COLO668 (cell line): ENCODE measurements at regions not wholly inside any gene's neighbourhood (a gene's known extent, or its start where the extent isn't known, plus 50 kb on each side); places are given as distances from the start of the nearest gene placed in this dataset.

Experiments used
- DNase-seq: peaks from one replicate; lab custom pipeline; 2025; ENCODE audit not compliant: unreplicated experiment; lab: John Stamatoyannopoulos, UW

GRCh38 chr3:159210336-159210735 lies 408.5 kb downstream of the MFSD1 start:
- DNase-seq = no peak

DNA sequence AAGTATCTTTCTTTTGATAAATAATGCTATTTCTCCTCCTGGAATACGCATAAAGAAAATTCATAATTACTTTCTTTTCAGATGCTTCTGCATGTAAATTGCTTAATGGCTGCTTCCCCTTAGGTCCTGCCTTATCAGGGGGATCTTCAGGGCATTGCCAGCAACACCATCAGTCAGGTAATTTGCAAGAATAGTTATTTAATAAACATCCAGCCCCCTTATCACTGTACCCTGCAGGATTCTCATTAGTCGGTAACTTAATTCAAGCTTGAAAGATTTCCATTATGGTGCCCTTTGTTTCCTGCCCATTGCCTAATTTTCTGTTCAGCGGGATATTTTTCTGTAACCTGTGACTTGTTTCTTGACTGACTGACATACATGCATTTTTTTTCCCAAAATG lies 414.5 kb downstream of the MFSD1 start:
- no peak for DNase-seq

DNA sequence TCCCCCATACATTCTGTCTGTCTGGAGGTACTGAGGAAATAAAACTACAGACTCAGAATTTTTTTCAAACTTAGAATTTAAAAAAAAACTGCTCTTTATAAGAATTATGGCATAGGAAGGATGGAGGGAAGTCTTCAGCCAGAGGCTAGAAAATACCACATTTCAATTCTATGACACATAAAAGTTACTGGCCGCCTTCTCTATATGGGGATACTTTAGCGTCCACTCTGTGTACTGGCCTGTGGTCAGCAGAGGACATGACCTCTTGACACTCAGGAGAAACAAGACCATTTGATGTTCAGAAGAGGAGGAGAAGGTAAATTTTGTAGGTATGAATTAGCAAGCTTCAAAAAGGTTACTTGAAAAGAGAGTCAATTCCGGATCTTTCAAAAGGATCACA lies 417.4 kb downstream of the MFSD1 start:
- no peak for DNase-seq

- no peak for DNase-seq
These were observed 419.5 kb downstream of the MFSD1 start for GRCh38 chr3:159221335-159221734.

DNA sequence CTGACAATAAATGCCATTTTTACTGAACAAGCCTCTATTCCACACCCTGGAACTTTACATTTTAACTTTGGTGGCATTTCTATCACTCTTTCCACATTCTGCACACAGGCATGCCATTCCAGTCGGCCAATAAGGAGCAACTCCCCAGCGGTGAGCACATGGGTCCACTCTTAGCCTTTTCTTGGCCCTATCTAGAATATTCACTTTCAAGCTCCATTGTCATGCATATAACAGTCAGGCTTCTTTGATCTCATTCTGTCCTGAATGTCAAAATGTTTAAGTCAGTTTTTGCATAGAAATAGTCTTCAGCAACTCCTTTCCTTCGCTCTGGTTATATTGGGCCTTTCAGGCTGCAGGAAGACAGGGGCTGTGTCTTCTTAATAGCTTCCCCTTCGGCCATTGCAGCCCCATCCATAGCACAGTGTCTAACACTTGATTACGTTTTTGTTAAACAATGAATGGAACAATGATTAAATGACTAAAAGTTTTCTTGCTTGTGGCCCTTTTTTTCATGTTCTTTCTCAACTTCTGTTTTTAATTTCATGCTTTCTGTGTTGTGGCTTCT lies 427.3 kb downstream of the MFSD1 start:
- DNase-seq = no peak

- DNase-seq = no peak
These were observed 431.1 kb downstream of the MFSD1 start for GRCh38 chr3:159232966-159233365.

DNA sequence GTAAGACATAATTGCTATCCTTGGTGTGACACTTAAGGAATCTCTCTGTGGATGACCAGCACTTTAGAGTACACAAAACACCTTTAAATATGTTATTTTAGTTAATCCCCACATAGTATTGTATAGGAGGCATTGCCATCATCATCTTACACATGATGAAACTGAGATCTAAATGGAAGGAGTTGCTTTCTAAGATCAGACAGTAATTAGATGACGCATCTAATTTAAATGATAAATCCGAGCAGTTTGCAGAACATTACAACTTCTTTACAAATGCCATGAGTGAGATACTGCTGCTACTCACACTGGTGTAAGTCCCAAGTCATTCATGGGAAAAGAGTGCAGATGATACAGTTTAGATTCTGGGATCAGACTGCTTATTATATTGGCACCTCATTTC lies 431.9 kb downstream of the MFSD1 start:
- DNase-seq = no peak

DNA sequence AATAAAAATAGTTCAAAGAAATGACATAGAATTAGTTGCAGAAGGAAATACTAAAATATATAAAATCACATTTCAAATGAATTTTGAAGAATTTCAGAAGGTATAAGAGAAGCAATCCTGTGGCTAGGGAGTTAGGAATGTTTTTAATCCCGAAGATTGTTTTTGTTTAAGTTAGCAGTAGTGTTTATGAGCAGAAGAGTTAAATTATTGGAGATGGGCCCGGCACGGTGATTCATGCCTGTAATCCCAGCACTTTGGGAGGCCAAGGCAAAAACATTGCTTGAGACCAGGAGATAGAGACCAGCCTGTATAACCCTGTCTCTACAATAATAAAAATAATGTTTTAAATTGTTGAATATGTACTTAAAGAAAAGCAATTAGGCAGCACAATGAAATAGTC lies 432.5 kb downstream of the MFSD1 start:
- DNase-seq = no peak

GRCh38 chr3:159236321-159236720 lies 434.5 kb downstream of the MFSD1 start:
- DNase-seq = no peak

DNA sequence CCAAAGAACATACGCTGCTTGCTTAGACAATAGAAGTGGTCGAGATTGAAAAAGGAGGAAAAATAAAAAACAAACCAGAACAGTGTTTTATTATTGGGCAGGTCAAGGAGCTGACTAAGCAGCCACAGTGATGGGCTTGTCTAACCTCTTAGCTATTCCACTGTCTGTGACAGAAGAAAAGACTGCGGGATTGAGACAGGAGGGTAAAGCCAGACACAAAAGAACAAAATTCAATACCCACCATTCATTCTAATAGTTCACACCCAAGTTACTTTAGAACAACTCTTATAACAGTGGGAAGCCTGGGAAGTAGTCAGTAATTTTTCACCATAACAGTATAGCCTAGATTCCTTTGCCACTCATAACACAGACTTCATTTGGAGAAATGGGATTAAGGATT lies 435.4 kb downstream of the MFSD1 start:
- no peak for DNase-seq

DNA sequence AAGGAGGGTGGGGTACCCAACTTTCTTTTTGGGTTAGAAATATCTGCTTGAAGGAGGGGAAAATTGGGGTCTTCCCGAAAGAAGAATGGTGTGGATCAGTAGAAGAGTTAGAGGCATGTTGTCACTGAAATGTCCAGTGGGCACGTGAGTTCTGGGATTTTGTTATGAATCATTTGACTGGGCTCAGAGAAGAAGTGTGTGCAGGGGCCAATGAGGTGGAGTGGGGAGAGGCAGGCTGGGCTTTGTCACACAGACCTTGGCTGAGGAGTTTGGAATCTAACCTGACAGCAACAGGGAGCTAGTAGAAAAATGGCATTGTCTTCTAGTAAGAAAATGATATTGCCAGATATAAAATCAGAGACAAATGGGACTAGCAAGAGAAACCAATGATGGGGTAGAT lies 436.8 kb downstream of the MFSD1 start:
- DNase-seq = no peak

- no peak for DNase-seq
These were observed 437.2 kb downstream of the MFSD1 start for GRCh38 chr3:159239059-159239458.

DNA sequence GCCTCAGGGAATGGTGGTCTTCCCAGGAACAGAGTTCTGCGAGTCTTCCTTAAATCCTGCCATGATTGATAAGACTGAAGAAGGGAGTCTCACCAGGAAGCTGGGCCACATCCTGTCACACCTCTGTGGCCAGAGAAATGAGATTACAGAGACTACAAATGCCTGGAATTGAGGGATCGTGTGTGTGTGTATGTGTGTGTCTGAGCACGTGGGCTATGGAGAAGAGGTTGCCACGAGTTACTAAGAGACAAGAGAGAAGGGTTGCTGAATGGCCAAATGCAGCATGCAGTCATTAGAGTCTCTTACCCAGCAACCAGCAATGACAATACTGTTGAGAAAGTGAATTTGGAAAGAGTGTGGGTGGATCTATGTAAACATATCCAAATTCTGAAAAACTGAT lies 443.1 kb downstream of the MFSD1 start:
- DNase-seq = no peak

DNA sequence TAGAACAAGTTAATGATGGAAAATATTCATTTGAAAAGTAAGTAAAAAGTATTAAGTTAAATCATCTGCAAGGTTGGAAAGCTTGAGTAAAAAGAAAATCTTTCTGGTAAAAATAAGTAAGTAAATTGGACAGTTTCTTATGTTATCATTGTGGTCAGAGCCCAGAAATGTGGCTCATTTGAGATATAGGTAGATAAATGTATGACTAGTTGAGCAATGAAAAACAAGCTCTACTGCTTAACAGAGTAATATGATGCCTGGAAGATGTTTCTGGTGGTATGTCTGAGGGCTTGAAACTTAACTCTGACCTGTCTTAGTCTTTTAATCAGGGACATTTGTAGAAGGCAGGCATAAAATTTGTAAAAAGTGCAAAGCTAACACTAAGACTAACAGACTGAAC lies 444.0 kb downstream of the MFSD1 start:
- no peak for DNase-seq

- DNase-seq = no peak
These were observed 444.5 kb downstream of the MFSD1 start for GRCh38 chr3:159246385-159246784.

DNA sequence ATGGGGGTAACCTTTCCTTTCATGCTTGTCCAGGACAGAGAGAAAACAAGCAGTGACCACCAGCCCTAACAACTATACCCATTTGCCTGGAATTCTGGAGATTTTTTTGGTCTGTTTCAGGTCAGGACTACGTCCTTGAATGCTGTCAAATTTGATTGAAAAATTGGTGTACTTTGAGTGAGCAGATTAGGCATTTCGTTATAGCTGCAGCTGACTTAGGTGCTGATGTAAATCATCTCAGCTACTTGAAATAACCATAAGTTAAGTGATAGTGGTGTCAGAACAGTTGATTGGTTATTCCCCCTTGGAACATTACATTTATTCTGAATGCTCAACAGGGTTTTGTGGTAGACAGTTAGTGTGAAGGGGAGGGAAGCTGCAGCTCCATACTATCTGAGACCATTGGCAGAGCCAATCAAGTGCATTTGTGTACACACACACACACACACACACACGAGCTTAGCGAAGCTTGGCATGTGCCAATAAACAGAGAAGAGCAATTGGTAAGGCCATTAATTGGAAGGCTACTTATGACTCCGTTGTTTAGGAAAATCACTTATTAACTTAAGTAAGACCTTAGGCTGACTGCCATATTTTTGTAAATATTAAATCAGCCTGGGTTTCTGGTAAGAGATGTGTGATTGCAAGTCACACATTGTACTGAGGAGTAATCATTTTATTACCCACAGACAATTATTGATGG lies 447.8 kb downstream of the MFSD1 start:
- DNase-seq = no peak

- DNase-seq = no peak
These were observed 449.1 kb downstream of the MFSD1 start for GRCh38 chr3:159250961-159251360.

- DNase-seq = no peak
These were observed 450.4 kb downstream of the MFSD1 start for GRCh38 chr3:159252274-159252673.

GRCh38 chr3:159252772-159253384 lies 451.0 kb downstream of the MFSD1 start:
- peak; percentile 2 for DNase-seq

DNA sequence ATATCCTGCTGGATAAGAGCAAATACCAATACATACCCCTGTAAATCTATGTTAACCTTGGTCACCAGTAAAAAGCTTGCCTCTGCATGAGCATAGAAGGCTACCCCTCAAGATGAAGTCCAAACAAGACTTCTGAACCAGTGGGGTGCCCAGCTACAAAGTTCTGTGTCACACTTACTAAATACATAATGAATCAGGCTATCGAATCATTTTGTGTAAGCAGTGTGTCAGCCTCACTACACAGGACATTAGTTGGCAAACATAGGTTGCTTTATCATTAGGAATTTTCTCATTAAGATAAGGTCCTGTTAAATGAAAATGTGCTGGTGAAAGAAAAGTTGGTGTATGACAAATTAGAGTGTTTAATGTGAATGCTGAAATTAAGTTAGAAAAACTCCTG lies 452.0 kb downstream of the MFSD1 start:
- no peak for DNase-seq

DNA sequence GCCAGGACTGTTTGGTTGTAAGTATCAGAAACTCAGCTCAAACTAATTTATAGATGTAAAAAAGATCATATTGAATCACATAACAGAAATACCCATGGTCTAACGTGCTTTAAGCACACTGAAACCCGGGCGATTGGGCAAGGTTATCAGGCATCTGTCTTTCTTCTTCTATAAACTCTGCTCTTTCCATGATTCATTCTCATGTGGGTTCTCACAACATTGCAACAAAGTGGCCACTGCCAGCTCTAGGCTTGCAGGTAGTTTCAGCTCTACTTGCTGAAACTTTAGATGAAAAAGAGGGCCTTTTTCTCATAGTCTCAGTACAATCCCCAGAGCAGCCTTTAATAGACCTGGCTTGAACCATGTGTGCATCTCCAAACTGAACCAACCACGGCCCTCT lies 456.1 kb downstream of the MFSD1 start:
- no peak for DNase-seq

DNA sequence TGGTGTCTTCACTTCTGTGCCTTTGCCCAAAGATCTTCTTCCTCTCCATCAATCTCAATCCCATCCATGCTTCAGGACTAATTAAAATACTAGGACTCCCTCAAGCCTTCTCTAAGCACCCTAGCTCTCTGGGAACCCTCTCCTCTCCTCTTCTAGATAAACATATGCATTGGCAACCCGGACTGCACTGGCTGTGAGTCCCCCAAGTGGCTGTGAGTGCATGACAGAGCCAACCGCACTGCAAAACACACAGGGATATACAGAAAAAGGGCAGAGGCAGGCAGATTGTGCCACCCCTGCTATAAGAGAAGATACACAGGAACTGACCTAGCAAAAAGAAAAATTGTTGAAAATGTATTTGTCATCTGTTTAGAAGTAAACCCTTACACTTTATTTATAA lies 457.1 kb downstream of the MFSD1 start:
- no peak for DNase-seq
